MG63 (cell line): ENCODE measurements at regions not wholly inside any gene's neighbourhood (a gene's known extent, or its start where the extent isn't known, plus 50 kb on each side); places are given as distances from the start of the nearest gene placed in this dataset.

Experiments
- DNase-seq: peaks from one replicate; pipeline ENCODE4 v3.0.0-alpha.2; 2020
- H3K27me3 ChIP-seq: fragments of 250-450 bp; sonication (Bioruptor Pico); 2 replicates; pipeline ENCODE4 v1.5.1; 2020; ENCODE audit warnings: mild to moderate bottlenecking, moderate library complexity
- H3K36me3 ChIP-seq: fragments of 250-450 bp; sonication (Bioruptor Pico); 2 replicates; pipeline ENCODE4 v1.5.1; 2020; ENCODE audit warnings: mild to moderate bottlenecking, moderate library complexity
- H3K4me3 ChIP-seq: fragments of 250-450 bp; sonication (Bioruptor Pico); 2 replicates; pipeline ENCODE4 v1.5.1; 2020; ENCODE audit warnings: mild to moderate bottlenecking, moderate library complexity
- H3K9me3 ChIP-seq: fragments of 250-450 bp; sonication (Bioruptor Pico); 2 replicates; pipeline ENCODE4 v1.5.1; 2020; ENCODE audit warnings: mild to moderate bottlenecking, moderate library complexity

DNA sequence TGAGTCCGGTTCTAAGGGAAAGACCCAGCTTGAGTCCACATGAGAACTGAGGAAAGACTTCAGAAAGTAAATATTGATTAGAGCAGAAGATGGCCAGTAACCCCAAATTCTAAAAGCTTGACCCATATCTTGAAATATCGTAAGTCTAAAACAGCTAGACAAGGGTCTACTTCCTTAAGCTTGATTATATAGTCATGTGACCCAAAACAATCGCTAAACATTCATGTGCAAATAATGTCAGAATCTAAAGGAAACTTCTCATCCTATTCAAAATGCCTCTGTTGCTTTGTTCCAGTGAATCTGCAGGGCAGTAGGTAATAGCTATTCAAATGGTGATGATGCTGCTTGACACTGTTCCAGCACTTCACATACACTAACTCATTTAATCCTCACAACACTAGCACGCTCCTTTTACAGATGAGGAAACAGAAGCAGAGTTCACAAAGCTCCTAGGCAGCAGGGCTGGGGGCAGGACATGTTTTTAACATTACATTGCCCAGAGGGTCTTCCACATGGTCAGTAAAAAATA, 52.6 kb downstream of the TCF20 start:
- Histone ChIP-seq H3K27me3 (no peaks in the 10 kb centered on the region), H3K36me3 (peaks cover 15% of the 10 kb centered on the region), H3K9me3 (no peaks in the 10 kb centered on the region), H3K4me3 (no peak overlapping the region)
- DNase-seq, result no peak

DNA sequence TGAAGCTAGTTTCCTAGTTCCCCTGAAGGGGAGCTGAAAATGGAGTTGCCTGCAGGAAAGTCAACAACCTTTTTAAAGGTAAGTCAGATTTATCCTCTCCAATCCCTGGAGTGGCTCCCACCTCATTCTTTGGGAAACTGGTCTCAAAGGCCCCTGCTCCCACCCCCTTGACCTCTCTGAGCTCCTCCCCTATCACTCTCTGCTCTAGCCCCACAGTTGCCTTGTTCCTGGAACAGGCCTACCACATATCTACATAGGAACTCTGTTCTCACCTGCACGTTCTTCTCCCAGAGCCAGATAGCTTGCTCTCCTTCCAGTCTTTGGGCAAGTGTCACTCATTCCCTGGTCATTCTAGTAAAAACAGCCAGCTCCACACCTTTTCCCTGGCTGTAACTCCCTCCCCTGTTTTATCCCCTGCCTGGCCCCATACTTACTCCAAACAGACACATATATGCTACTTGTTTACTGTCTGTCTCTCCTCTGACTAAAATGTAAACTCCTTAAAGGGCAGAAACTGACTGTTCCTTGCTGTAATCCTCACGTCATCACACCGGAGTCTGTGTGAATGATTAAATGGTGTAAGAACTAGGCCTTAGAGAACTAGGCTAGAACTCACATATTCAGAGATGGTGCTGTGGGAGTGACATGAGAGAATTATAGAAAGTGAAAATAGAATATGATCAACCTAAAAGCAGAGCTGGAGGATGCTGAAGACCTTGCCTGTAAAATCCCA, 53.3 kb downstream of the TCF20 start:
- no peak overlapping the region for H3K4me3 ChIP-seq
- no peaks in the 10 kb centered on the region for H3K27me3 ChIP-seq
- DNase-seq, result no peak
- peaks cover 20% of the 10 kb centered on the region for H3K36me3 ChIP-seq
- no peaks in the 10 kb centered on the region for H3K9me3 ChIP-seq

DNA sequence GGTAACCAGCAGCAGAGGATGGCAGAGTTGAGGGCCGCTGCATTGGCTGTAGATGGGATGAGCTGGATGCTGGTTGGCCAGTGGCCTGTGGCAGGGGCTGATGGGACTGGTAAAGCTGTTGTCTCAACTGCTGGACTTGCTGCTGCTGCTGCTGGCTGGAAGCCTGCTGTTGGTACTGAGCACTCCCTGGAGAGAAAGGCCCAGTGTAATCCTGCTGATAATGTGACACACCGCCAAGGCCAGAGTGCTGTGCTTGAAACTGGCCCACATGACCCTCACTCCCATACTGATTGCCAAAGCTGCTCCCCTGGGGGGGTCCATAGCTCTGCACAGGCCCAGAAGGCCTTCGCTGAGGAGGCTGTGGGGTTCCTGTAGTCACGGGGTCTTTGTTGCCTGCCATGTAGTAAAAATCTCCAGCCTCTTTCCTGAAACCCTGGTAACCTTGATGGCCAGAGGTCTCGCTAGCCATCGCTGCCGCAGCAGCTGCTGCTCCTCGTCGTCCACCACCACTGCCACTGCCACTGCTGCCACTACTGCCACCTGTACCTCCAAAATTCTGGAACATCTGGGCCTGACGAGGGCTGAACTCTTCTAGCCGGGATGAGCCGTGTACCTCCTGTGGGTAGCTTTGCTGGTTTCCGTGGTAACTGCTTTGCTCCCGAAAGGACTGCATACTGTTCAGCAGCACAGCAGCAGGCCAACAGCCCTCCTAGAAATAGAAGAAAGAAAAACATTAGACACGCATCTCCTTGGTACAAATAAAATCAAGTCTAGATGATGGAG, 55.6 kb downstream of the TCF20 start:
- Histone ChIP-seq H3K36me3 (peaks cover 26% of the 10 kb centered on the region), H3K27me3 (no peaks in the 10 kb centered on the region), H3K4me3 (no peak overlapping the region), H3K9me3 (no peaks in the 10 kb centered on the region)
- no peak for DNase-seq

DNA sequence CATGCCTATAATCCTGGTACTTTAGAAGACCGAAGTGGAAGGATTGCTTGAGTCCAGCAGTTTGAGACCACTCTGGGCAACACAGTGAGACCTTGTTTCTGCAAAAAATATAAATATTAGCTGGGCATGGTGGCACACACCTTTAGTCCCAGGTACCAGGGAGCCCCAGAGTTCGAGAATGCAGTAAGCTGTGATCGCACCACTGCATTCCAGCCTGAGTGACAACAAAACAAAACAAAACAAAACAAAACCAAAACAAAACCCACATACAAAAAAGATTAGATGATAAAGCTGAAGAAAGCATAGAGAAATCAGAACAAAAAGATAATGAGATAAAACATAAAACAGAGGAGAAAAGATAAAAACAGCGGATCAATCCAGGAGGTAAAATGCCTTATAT, 62.1 kb downstream of the TCF20 start:
- no peak for DNase-seq
- Histone ChIP-seq H3K9me3 (no peaks in the 10 kb centered on the region), H3K4me3 (no peak overlapping the region), H3K27me3 (no peaks in the 10 kb centered on the region), H3K36me3 (peaks cover 34% of the 10 kb centered on the region)

DNA sequence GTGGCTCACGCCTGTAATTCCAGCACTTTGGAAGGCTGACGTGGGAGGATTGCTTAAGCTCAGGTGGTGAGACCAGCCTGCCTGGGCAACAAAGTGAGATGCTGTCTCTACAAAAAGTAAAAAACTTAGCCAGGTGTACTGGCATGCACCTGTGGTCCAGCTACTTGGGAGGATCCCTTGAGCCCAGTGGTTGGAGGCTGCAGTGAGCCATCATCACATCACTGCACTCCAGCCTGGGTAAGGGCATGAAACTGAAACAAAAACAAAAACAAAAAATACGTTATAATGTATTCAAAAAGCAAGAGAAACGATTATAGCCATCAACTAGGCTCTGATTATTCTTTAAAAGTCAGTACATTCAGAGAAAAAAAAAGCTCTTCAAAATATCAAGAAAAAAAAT, 62.5 kb downstream of the TCF20 start:
- Histone ChIP-seq H3K27me3 (no peaks in the 10 kb centered on the region), H3K9me3 (no peaks in the 10 kb centered on the region), H3K4me3 (no peak overlapping the region), H3K36me3 (peaks cover 30% of the 10 kb centered on the region)
- no peak for DNase-seq

DNA sequence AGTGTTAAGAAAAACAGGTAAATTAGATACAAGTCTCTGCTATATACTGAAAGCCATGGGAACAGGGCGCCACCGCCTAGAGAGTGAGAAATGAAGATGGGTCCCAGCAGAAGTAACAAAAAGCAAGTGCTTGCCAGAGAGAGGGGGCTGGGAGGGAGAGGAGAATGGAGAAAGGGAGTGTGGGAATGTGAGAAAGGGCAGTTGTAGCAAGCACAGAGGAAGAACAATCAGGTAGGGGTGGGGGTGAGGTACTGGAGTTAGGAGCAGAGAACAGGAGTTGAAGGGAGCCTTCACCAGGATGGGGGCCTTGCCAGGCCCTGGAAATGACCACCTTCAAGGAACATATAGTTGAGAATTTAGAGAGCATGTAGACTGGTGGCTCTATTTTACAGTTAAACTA, 66.8 kb downstream of the TCF20 start:
- H3K9me3 ChIP-seq, result no peaks in the 10 kb centered on the region
- H3K27me3 ChIP-seq, result no peaks in the 10 kb centered on the region
- peaks cover 23% of the 10 kb centered on the region for H3K36me3 ChIP-seq
- DNase-seq, result no peak
- H3K4me3 ChIP-seq, result no peak overlapping the region

DNA sequence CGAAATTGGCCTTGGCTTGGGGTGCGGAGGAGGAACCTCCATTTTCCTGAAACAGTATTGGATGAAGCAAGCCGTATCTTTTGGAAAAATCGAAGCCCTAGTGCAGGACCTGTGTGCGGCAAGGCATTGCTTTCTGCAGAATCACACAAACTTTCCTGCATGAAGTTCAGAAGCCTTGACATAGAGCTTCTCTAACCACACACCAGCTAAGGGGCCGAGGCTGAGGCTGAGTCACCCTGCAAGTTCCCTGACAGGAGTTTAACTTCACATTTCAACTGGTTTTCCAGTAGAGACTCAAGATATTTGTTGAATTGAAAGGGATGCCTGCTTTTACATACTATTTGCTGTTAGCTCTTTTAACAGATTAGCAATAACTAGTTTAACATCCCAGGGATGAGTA, 67.8 kb downstream of the TCF20 start:
- Histone ChIP-seq H3K9me3 (no peaks in the 10 kb centered on the region), H3K36me3 (peaks cover 19% of the 10 kb centered on the region), H3K27me3 (no peaks in the 10 kb centered on the region), H3K4me3 (no peak overlapping the region)
- DNase-seq, result no peak

DNA sequence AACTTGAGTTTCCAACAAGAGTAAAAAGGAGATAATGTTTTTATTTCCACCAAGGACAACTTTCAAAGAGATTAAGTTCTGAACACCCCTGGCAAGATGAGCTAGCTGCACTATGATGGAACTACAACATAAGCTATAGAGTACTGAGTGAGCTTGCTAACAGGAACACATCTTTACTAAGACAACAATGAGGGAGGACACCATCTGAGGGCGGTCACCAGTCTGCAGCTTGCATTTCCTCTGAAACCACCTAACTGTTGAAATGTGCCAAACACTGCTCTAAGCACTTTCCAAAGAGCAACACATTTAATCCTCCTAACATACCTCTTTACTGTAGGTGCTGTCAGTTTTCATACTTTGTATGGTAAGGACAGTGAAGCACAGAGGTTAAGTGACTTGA, 68.4 kb downstream of the TCF20 start:
- Histone ChIP-seq H3K4me3 (no peak overlapping the region), H3K27me3 (no peaks in the 10 kb centered on the region), H3K9me3 (no peaks in the 10 kb centered on the region), H3K36me3 (peaks cover 17% of the 10 kb centered on the region)
- DNase-seq, result no peak

DNA sequence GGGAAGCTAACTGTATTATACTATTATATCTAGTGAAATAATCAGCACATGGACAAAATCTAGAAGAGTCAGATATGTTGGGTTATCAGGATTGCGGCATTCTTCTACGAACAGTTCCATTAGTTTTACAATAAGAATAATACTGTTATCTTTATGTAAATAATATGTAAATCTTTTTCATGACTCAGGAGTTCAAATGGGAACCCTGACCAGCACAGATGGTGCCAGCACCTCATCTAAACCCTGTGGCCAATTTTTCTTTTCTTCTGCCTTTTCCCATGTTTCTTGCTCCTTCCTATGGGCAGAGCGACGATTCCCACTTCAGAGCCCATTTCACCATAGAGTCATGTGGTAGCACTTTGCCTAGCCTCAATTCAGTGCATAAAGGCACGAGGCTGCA, 68.4 kb upstream of the CYP2D6 start:
- DNase-seq, result no peak
- Histone ChIP-seq H3K36me3 (peaks cover 10% of the 10 kb centered on the region), H3K4me3 (no peak overlapping the region), H3K27me3 (no peaks in the 10 kb centered on the region), H3K9me3 (no peaks in the 10 kb centered on the region)

DNA sequence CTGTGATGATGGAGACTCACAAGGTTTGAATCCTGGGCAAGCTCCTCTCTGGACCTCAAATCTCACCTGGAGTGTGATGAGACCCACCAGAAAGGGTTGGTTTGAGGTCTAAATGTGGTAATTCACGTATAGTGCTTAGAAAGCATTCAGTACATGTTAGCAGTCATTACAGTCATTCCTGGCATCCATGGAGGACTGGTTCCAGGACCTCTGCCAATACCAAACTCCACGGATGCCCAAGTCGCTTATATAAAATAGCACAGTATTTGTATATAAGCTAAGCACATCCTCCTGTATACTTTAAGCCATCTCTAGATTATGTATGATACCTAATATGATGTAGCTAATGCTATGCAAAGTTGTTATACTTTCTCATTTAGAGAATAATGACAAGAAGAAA, 67.6 kb upstream of the CYP2D6 start:
- no peak for DNase-seq

DNA sequence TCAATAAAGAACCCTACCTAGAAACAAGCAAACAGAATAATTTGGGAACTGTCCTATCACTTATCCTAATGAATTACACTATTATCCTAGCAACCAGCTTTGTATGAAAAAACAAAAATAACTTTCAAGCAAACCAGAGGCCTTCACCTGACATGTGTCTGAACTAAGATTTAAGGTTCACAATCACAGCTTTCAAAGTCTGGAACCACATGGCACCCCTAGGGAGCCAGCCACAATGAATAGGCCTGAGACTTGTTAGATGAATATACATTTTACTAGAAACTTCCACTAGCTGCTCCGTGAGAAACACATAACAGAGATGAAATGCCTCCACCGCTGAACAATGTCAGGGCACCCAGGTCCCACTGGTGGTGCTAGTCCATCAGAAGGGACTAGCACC, 65.8 kb upstream of the CYP2D6 start:
- H3K36me3 ChIP-seq, result peaks cover 3% of the 10 kb centered on the region
- DNase-seq, result no peak
- H3K27me3 ChIP-seq, result no peaks in the 10 kb centered on the region
- H3K4me3 ChIP-seq, result no peak overlapping the region
- no peaks in the 10 kb centered on the region for H3K9me3 ChIP-seq

More for the DNA sequence above, 67.6 kb upstream of the CYP2D6 start:
- H3K4me3 ChIP-seq, result no peak overlapping the region
- H3K36me3 ChIP-seq, result peaks cover 5% of the 10 kb centered on the region
- no peaks in the 10 kb centered on the region for H3K27me3 ChIP-seq
- no peaks in the 10 kb centered on the region for H3K9me3 ChIP-seq

DNA sequence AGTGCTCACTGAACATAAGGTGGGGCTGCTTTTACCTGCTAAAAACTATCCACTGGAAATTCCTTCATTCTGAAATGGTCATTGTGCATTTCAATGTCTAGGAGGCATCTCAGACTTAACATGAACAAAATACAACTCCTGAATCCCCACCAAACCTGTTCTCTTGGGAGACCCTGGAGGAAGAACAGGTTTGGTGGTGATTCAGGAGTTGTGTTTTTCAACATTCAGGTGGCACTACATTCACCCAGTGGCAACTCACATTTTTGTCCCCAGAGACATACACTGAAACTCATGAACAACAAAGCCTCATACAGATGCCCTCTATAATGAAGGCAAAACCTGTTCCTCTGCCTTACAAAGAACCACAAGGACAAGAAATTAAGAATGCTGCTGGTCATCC, 64.3 kb upstream of the CYP2D6 start:
- no peaks in the 10 kb centered on the region for H3K27me3 ChIP-seq
- no peak overlapping the region for H3K4me3 ChIP-seq
- no peaks in the 10 kb centered on the region; the same call in none of the 2 replicates for H3K36me3 ChIP-seq
- no peak for DNase-seq
- peaks cover 3% of the 10 kb centered on the region; the same call in 1 of the 2 replicates for H3K9me3 ChIP-seq

DNA sequence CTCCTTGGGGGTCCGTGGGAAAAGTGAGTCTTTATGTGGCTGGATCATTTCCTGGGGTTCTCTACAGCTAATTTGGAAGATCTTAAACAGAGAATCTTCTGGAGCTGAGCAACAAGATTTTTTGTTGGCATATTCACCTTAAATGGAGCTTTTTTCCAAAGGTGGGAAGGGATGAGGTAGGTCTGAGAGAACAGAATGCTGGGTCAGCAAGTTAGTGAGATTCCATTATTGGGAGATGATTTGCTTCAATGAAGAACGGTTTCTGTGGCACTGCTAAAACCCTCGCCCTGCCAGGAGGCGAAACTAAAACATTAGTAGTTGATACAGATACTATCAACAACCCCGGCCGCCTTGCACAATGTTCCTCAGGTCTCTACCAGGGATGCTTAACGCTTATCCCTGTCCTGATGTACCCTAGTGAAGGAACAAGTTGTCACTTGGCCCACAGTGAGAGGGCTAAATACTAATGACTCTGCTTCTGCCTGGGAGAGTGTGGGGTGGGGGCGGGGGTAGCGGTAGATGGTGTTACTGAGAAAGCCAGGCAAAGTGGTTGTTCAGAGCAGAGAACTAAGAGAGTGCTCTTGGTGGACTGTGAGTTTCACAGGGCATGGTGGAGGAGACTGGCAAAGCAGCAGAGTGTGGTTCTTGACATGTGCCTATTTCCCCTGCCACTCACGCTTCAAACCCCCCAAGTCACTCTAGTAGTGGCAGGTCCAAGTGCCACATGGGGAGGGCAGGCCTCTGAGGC, 63.7 kb upstream of the CYP2D6 start:
- Histone ChIP-seq H3K36me3 (no peaks in the 10 kb centered on the region; the same call in none of the 2 replicates), H3K9me3 (peaks cover 3% of the 10 kb centered on the region; the same call in 1 of the 2 replicates), H3K4me3 (no peak overlapping the region), H3K27me3 (no peaks in the 10 kb centered on the region)
- no peak for DNase-seq

DNA sequence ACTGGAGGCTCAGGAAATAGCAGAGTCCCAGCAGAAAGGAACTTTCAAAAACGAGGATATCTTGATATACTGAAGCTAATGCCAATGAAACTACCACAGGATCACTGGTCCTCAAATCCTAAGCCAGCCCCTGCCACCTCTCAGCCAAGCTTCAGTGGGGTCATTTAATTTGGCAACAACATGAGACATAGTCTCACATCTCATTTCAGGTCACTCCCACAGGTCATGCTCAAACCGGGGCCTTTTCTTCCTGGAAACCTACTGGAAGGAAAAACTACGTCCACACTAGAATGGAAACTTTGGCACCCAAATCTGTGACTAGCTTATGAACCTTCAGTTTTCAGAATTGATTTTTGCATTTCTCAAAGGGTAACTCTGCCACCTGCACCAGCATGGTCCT, 61.9 kb upstream of the CYP2D6 start:
- peaks cover 3% of the 10 kb centered on the region; the same call in 1 of the 2 replicates for H3K9me3 ChIP-seq
- H3K36me3 ChIP-seq, result no peaks in the 10 kb centered on the region; the same call in none of the 2 replicates
- H3K27me3 ChIP-seq, result no peaks in the 10 kb centered on the region
- DNase-seq, result no peak
- H3K4me3 ChIP-seq, result no peak overlapping the region

DNA sequence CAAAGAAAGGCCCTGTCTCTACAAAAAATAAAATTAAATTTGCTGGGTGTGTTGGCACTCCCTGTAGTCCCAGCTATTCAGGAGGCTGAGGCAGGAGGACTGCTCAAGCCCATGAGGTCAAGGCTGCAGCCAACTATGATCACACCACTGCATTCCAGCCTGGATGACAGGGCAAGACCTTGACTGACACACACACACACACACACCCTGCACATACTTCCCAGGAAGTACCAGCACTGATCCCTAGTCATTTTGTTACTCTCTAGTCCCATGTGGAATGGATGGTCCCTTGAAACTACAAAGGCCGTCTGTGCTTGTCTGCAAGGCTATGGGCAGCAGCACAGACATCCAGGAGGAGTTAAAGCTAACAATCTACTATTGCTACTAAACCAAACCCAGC, 59.7 kb upstream of the CYP2D6 start:
- Histone ChIP-seq H3K36me3 (no peaks in the 10 kb centered on the region; the same call in none of the 2 replicates), H3K4me3 (no peak overlapping the region), H3K27me3 (no peaks in the 10 kb centered on the region), H3K9me3 (peaks cover 3% of the 10 kb centered on the region; the same call in 1 of the 2 replicates)
- DNase-seq, result peak; percentile 51

DNA sequence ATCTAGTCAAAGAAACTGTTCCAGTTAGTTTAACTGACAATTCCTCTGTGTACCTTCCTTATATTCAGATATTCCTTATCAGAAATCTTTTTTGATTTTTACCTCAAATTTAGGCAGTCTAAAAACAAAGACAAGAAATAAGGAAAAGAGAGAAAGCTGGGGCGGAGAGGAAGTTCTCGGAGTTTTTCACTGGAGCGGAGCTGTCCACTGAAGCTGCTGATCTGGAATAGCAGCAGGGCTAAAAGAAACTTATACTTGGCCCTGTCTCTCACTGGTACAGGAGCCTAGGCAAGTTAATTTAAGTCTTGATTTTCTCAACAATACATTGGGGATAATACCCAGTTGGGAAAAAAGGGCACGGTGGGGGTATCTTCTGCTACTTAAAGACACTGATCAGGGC, 59.2 kb upstream of the CYP2D6 start:
- H3K27me3 ChIP-seq, result no peaks in the 10 kb centered on the region
- H3K9me3 ChIP-seq, result peaks cover 3% of the 10 kb centered on the region; the same call in 1 of the 2 replicates
- H3K36me3 ChIP-seq, result no peaks in the 10 kb centered on the region; the same call in none of the 2 replicates
- H3K4me3 ChIP-seq, result no peak overlapping the region
- no peak for DNase-seq
